ENCODE measurements at regions not wholly inside any gene's neighbourhood (a gene's known extent, or its start where the extent isn't known, plus 50 kb on each side); places are given as distances from the start of the nearest gene placed in this dataset.
"Not testable (repeated sequence)": the region's sequence is repeated elsewhere in the genome, so short reads cannot be mapped to it uniquely, and the experiment has no call there.

DNA sequence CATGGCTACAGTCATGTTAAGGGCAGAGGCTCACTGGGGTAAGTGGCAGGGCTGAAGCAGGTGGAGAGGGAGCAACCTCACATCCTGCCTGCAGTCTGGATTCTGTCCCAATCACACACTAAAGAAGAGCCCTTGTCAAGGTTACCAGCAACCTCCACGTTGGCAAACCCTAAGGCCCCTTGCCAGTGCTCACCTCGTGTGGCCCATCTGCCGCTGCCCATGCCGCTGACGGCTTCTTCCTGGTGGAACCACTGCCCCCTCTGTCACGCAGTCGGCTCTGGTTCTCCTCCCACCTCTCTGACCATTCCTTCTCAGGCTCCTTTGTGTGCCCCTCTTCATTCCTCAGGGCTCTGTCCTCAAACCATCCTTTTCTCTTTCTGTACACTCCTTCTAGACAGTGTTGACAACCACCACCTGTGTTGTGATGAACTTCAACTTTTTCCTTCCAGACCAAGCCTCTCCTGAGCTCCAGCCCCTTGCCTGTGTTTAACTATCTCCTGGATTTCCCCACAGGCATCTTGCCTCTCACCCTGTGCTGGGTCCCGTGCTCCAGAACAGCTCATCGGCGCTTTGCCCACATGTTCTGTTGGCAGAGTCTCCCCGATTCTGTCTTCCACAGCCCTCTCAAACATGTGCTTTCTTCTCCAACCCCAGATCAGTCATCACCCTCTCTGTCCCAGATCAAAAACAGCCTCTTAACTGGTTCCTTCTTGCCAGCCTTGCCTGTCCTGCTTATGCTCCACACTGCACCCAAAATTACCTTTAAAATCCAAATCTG is 934.8 kb downstream of the SPATA31A6 start:
- in situ Hi-C loops (cut with HindIII; ENCODE audit: extremely low pct_ligation_motif_present, low pct_unique_long_range_greater_than_20kb); POLR2A ChIA-PET; H3K36me3 ChIP-seq (replicated peaks in 1 of 2; ENCODE audit: control insufficient read depth in 1 of 2, insufficient read depth in 2 of 2, low read length in 2 of 2); H2AFZ ChIP-seq (ENCODE audit: low read length); H3K79me2 ChIP-seq (ENCODE audit: insufficient read depth, low read length); H4K20me1 ChIP-seq (ENCODE audit: insufficient read depth, low read length); H3K27me3 ChIP-seq (ENCODE audit: control insufficient read depth in 1 of 2, insufficient read depth in 2 of 2, low read length in 2 of 2); H3K4me2 ChIP-seq (ENCODE audit: low read depth, low read length); H3K9ac ChIP-seq (ENCODE audit: insufficient read depth, low read depth, low read length); H3K4me1 ChIP-seq (ENCODE audit: insufficient read depth, low read length); H3K4me3 ChIP-seq (replicated peaks in 1 of 3; ENCODE audit: insufficient read depth in 1 of 3, low read depth in 2 of 3, low read length in 3 of 3); intact Hi-C loops (cut with micrococcal nuclease; ENCODE audit: unreplicated experiment); FAIRE-seq; DNase-seq (ENCODE audit: low spot score); BruUV-seq (replicated peaks); H3K27ac ChIP-seq (ENCODE audit: extremely low read length, insufficient read depth, low read length); ATAC-seq; H3K9me3 ChIP-seq (ENCODE audit: low read length); CTCF ChIA-PET (ENCODE audit: low intra/inter-chr PET ratio, low total read pairs): not testable (repeated sequence)
- WGBS (ENCODE audit: low lambda C conversion rate) = 45% methylated on average over 11 of the region's 11 CpGs

GRCh38 chr9:43119565-43119964 is 936.1 kb downstream of the SPATA31A6 start:
- H3K27ac ChIP-seq (ENCODE audit: extremely low read length, insufficient read depth, low read length); H3K9me3 ChIP-seq (ENCODE audit: low read length); DNase-seq (ENCODE audit: low spot score); ATAC-seq; CTCF ChIA-PET (ENCODE audit: low intra/inter-chr PET ratio, low total read pairs); in situ Hi-C loops (cut with HindIII; ENCODE audit: extremely low pct_ligation_motif_present, low pct_unique_long_range_greater_than_20kb); H3K27me3 ChIP-seq (ENCODE audit: control insufficient read depth in 1 of 2, insufficient read depth in 2 of 2, low read length in 2 of 2); H3K79me2 ChIP-seq (ENCODE audit: insufficient read depth, low read length); H3K36me3 ChIP-seq (replicated peaks in 1 of 2; ENCODE audit: control insufficient read depth in 1 of 2, insufficient read depth in 2 of 2, low read length in 2 of 2); BruUV-seq (replicated peaks); POLR2A ChIA-PET; H2AFZ ChIP-seq (ENCODE audit: low read length); H3K4me3 ChIP-seq (replicated peaks in 1 of 3; ENCODE audit: insufficient read depth in 1 of 3, low read depth in 2 of 3, low read length in 3 of 3); FAIRE-seq; H3K4me1 ChIP-seq (ENCODE audit: insufficient read depth, low read length); H3K9ac ChIP-seq (ENCODE audit: insufficient read depth, low read depth, low read length); H4K20me1 ChIP-seq (ENCODE audit: insufficient read depth, low read length); H3K4me2 ChIP-seq (ENCODE audit: low read depth, low read length); intact Hi-C loops (cut with micrococcal nuclease; ENCODE audit: unreplicated experiment): not testable (repeated sequence)
- 36% methylated on average over 5 of the region's 7 CpGs for WGBS (ENCODE audit: low lambda C conversion rate)

DNA sequence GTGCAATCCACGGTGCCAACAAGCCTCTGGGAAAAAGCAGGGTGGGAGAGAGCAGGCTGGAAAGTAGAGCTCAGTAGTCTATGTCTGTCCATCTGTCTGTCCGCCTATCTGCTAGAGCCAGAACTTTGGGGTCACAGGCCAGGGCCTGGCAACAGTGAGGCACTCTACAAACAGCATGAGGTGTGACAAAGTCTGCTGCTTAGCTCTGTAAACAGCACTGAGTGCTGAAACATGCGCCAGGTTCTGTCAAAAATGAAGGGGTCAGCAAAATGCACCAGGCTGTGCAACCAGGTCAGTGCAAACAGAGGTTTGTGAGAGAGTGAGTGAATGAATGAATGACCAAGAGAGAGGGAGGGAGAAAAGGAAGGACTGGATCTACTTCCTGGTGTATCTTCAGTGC is 936.5 kb downstream of the SPATA31A6 start:
- intact Hi-C loops (cut with micrococcal nuclease; ENCODE audit: unreplicated experiment); H4K20me1 ChIP-seq (ENCODE audit: insufficient read depth, low read length); POLR2A ChIA-PET; in situ Hi-C loops (cut with HindIII; ENCODE audit: extremely low pct_ligation_motif_present, low pct_unique_long_range_greater_than_20kb); H3K4me2 ChIP-seq (ENCODE audit: low read depth, low read length); DNase-seq (ENCODE audit: low spot score); FAIRE-seq; H3K27me3 ChIP-seq (ENCODE audit: control insufficient read depth in 1 of 2, insufficient read depth in 2 of 2, low read length in 2 of 2); H3K4me3 ChIP-seq (replicated peaks in 1 of 3; ENCODE audit: insufficient read depth in 1 of 3, low read depth in 2 of 3, low read length in 3 of 3); CTCF ChIA-PET (ENCODE audit: low intra/inter-chr PET ratio, low total read pairs); H3K36me3 ChIP-seq (replicated peaks in 1 of 2; ENCODE audit: control insufficient read depth in 1 of 2, insufficient read depth in 2 of 2, low read length in 2 of 2); H3K4me1 ChIP-seq (ENCODE audit: insufficient read depth, low read length); BruUV-seq (replicated peaks); H2AFZ ChIP-seq (ENCODE audit: low read length); H3K9me3 ChIP-seq (ENCODE audit: low read length); ATAC-seq; H3K27ac ChIP-seq (ENCODE audit: extremely low read length, insufficient read depth, low read length); H3K9ac ChIP-seq (ENCODE audit: insufficient read depth, low read depth, low read length); H3K79me2 ChIP-seq (ENCODE audit: insufficient read depth, low read length): not testable (repeated sequence)
- 0% methylated on average over 1 of the region's 3 CpGs for WGBS (ENCODE audit: low lambda C conversion rate)

DNA sequence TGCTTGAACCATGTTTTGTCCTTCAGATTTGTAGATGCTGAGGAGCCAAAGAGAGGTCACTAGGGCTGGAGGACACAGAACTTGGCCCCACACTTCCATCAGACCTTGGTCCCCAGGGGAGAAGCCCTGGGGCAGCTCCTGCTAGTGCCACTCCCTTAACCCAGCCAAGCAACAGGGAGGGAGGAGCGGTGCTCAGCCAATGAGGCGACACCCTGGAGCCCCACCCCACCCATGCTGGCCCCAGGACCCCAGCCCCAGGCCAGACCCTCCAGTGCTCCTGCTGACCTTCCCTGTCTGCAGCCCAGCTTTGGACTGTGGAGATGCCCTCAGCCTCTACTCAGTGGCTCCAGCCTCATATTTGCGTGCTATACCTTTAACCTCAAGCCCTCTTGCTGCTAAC is 942.4 kb downstream of the SPATA31A6 start:
- H3K9me3 ChIP-seq (ENCODE audit: low read length); in situ Hi-C loops (cut with HindIII; ENCODE audit: extremely low pct_ligation_motif_present, low pct_unique_long_range_greater_than_20kb); ATAC-seq; H4K20me1 ChIP-seq (ENCODE audit: insufficient read depth, low read length); POLR2A ChIA-PET; H3K79me2 ChIP-seq (ENCODE audit: insufficient read depth, low read length); DNase-seq (ENCODE audit: low spot score); H3K9ac ChIP-seq (ENCODE audit: insufficient read depth, low read depth, low read length); H3K4me3 ChIP-seq (replicated peaks in 1 of 3; ENCODE audit: insufficient read depth in 1 of 3, low read depth in 2 of 3, low read length in 3 of 3); H3K36me3 ChIP-seq (replicated peaks in 1 of 2; ENCODE audit: control insufficient read depth in 1 of 2, insufficient read depth in 2 of 2, low read length in 2 of 2); CTCF ChIA-PET (ENCODE audit: low intra/inter-chr PET ratio, low total read pairs); H3K27ac ChIP-seq (ENCODE audit: extremely low read length, insufficient read depth, low read length); H2AFZ ChIP-seq (ENCODE audit: low read length); BruUV-seq (replicated peaks); FAIRE-seq; intact Hi-C loops (cut with micrococcal nuclease; ENCODE audit: unreplicated experiment); H3K4me2 ChIP-seq (ENCODE audit: low read depth, low read length); H3K4me1 ChIP-seq (ENCODE audit: insufficient read depth, low read length); H3K27me3 ChIP-seq (ENCODE audit: control insufficient read depth in 1 of 2, insufficient read depth in 2 of 2, low read length in 2 of 2): not testable (repeated sequence)
- whole genome bisulfite sequencing (ENCODE audit: low lambda C conversion rate) = no CpG with 5 or more reads among the region's 3 CpGs
